B cell (primary cell): ENCODE measurements at regions not wholly inside any gene's neighbourhood (a gene's known extent, or its start where the extent isn't known, plus 50 kb on each side); places are given as distances from the start of the nearest gene placed in this dataset.

Experiments used
- ATAC-seq: fragments of 200-7000 bp; cut with Tn5 transposase; one replicate; pipeline ENCODE4 v1.10.0; 2021; ENCODE audit warnings: low read depth, mild to moderate bottlenecking, moderate number of reproducible peaks, moderate library complexity
- CTCF ChIA-PET: fragments of 350-600 bp; sonication (Branson Sonifier 250); formaldehyde crosslinking; loops from one replicate; lab custom pipeline; 2021; ENCODE audit warnings: antibody characterized with exemption, inconsistent platforms; lab: Charles Lee
- POLR2A ChIA-PET: fragments of 350-600 bp; sonication (Branson Sonifier 250); formaldehyde crosslinking; loops from one replicate; lab custom pipeline; 2021; ENCODE audit warnings: antibody characterized with exemption; lab: Charles Lee
- DNase-seq: peaks from one replicate; pipeline ENCODE4 v3.0.0; 2013
- H2AFZ ChIP-seq: 2 replicates; pipeline ENCODE4 v1.6.1; 2012; ENCODE audit warnings: mild to moderate bottlenecking, low read depth, low read length; ENCODE audit not compliant: insufficient read depth, poor library complexity, severe bottlenecking
- H3K27ac ChIP-seq, 2 donors: 1 replicate in 1 of 2; 2 replicates in 1 of 2; pipeline ENCODE4 v1.5.1; 2012 to 2013; ENCODE audit warnings: low read length in 2 of 2, mild to moderate bottlenecking in 2 of 2, moderate library complexity in 1 of 2
- H3K27me3 ChIP-seq, 4 experiments: fragments of 200-600 bp in 1 of 4; sonication (generic) in 1 of 4; replicated peaks in 1 of 4; 1 replicate in 2 of 4; 2 replicates in 2 of 4; pipeline versions ENCODE4 v1.6.1 to v1.7.0; 2013 to 2016; ENCODE audit warnings: low read length in 3 of 4, mild to moderate bottlenecking in 2 of 4, mixed read lengths in 1 of 4, moderate library complexity in 1 of 4; ENCODE audit not compliant: insufficient read depth in 4 of 4, control insufficient read depth in 3 of 4; ENCODE audit errors: control extremely low read depth in 1 of 4
- H3K36me3 ChIP-seq, 2 experiments: replicated peaks in 1 of 2; 1 replicate in 1 of 2; 2 replicates in 1 of 2; pipeline versions ENCODE4 v1.6.1 to v1.7.1; 2013; ENCODE audit warnings: low read length in 1 of 2; ENCODE audit not compliant: insufficient read depth in 2 of 2, control insufficient read depth in 1 of 2; ENCODE audit errors: control extremely low read depth in 1 of 2, extremely low read depth in 1 of 2
- H3K4me1 ChIP-seq, 2 donors: fragments of 200-600 bp in 1 of 2; sonication (generic) in 1 of 2; 1 replicate in 1 of 2; 2 replicates in 1 of 2; pipeline versions ENCODE4 v1.5.1 to v1.6.1; 2013 to 2017; ENCODE audit warnings: low read length in 2 of 2; ENCODE audit not compliant: control insufficient read depth in 2 of 2, insufficient read depth in 2 of 2
- H3K4me2 ChIP-seq: replicated peaks from 2 replicates; pipeline ENCODE3; 2012; ENCODE audit warnings: mild to moderate bottlenecking, low read depth, low read length; ENCODE audit not compliant: poor library complexity, severe bottlenecking
- H3K4me3 ChIP-seq, 5 experiments: fragments of 200-600 bp in 1 of 5; sonication (generic) in 1 of 5; 1 replicate in 3 of 5; 2 replicates in 2 of 5; pipeline versions ENCODE4 v1.5.1 to v1.7.0; 2011 to 2016; ENCODE audit warnings: low read length in 4 of 5, mild to moderate bottlenecking in 4 of 5, low read depth in 2 of 5, control low read depth in 1 of 5, moderate library complexity in 1 of 5; ENCODE audit not compliant: insufficient read depth in 1 of 5; ENCODE audit errors: control extremely low read depth in 1 of 5, extremely low read depth in 1 of 5
- H3K79me2 ChIP-seq: fragments of 200-600 bp; sonication (generic); one replicate; pipeline ENCODE4 v1.6.0; 2016; ENCODE audit warnings: low read length; ENCODE audit not compliant: control insufficient read depth, insufficient read depth
- H3K9ac ChIP-seq: fragments of 200-600 bp; sonication (generic); 2 replicates; pipeline ENCODE4 v1.6.1; 2017; ENCODE audit warnings: mild to moderate bottlenecking, low read length, moderate library complexity
- H3K9me3 ChIP-seq, 3 donors: one replicate each; pipeline versions ENCODE4 v1.6.1 to v1.7.1; 2013; ENCODE audit warnings: low read length in 2 of 3; ENCODE audit not compliant: control insufficient read depth in 2 of 3, insufficient read depth in 1 of 3; ENCODE audit errors: control extremely low read depth in 1 of 3
- H4K20me1 ChIP-seq: 2 replicates; pipeline ENCODE4 v1.6.0; 2012; ENCODE audit warnings: mild to moderate bottlenecking, low read length; ENCODE audit not compliant: insufficient read depth, control insufficient read depth, poor library complexity, severe bottlenecking
- H3K27ac Mint-ChIP-seq: one replicate; pipeline ENCODE4 v1.8.0; 2021; ENCODE audit warnings: mixed read lengths
- H3K27me3 Mint-ChIP-seq: one replicate; pipeline ENCODE4 v1.8.0; 2021; ENCODE audit warnings: mixed read lengths
- H3K4me1 Mint-ChIP-seq: one replicate; pipeline ENCODE4 v1.8.0; 2021; ENCODE audit warnings: mixed read lengths
- H3K4me3 Mint-ChIP-seq: one replicate; pipeline ENCODE4 v1.8.0; 2021; ENCODE audit warnings: mixed read lengths
- H3K9me3 Mint-ChIP-seq: one replicate; pipeline ENCODE4 v1.8.0; 2022; ENCODE audit warnings: mixed read lengths; ENCODE audit not compliant: insufficient read depth
- CTCF ChIP-seq: fragments of 200-600 bp; IDR thresholded peaks from one replicate; pipeline ENCODE4 v1.8.0; 2022; ENCODE audit warnings: antibody characterized with exemption, mild to moderate bottlenecking
- EZH2 ChIP-seq: IDR thresholded peaks from 2 replicates; pipeline ENCODE4 v1.6.1; 2012; ENCODE audit warnings: borderline replicate concordance, low read depth, mild to moderate bottlenecking, moderate library complexity, low read length; ENCODE audit not compliant: insufficient read depth, poor library complexity, severe bottlenecking
- WGBS: methylation state at CpG from one replicate; pipeline ENCODE4 v1.1.5; 2013; ENCODE audit warnings: missing lambda C conversion rate; ENCODE audit not compliant: insufficient coverage; 5-methylcytosine and 5-hydroxymethylcytosine counted together
- intact Hi-C: fragments of 100-400 bp; cut with micrococcal nuclease; formaldehyde crosslinking; loops from one replicate; pipeline ENCODE4 v1.10.0; 2022

DNA sequence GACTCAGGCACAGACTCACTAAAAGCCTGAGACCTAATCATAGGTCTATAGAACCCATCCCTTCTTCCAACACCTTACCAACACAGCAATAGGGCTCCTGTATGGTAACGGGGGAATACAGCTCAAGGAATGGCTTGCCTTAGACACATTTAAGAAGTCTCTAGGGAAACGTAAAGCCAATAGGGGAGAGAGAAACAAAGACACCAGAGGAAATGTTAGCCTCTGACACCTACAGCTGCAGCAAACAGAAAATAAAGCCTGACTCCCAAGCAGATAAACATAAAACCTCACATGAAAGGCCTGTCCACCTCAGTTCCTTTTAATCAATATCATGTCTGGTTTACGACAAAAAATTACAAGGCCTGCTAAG lies 51.1 kb upstream of the NCOA1 start:
- H3K4me1 ChIP-seq, result no peaks in the 10 kb centered on the region
- Mint-ChIP-seq H3K27ac (no peak overlapping the region), H3K27me3 (no peaks in the 10 kb centered on the region), H3K9me3 (no peaks in the 10 kb centered on the region), H3K4me3 (no peak overlapping the region), H3K4me1 (no peaks in the 10 kb centered on the region)
- no peaks in the 10 kb centered on the region for H3K79me2 ChIP-seq
- no CpG with 5 or more reads among the region's 3 CpGs for WGBS
- no peaks in the 10 kb centered on the region for H3K27me3 ChIP-seq
- CTCF ChIA-PET, result no interaction called here
- POLR2A ChIA-PET, result no interaction called here
- DNase-seq (no peak), ATAC-seq (no peak)
- no peak overlapping the region for H3K27ac ChIP-seq
- TF ChIP-seq EZH2, result no peak
- no peak for TF ChIP-seq CTCF
- intact Hi-C loops, result no loop called here
- no peak overlapping the region for H3K4me3 ChIP-seq
- no peak overlapping the region for H3K9ac ChIP-seq
- H3K36me3 ChIP-seq, result no peaks in the 10 kb centered on the region
- H4K20me1 ChIP-seq, result no peaks in the 10 kb centered on the region
- H2AFZ ChIP-seq, result no peak overlapping the region
- no peaks in the 10 kb centered on the region for H3K9me3 ChIP-seq
- no peak overlapping the region for H3K4me2 ChIP-seq

GRCh38 chr2:24439280-24439970 lies 51.6 kb upstream of the NCOA1 start:
- Histone ChIP-seq H3K4me3 (no peak overlapping the region), H3K27ac (no peak overlapping the region), H4K20me1 (no peaks in the 10 kb centered on the region), H3K27me3 (no peaks in the 10 kb centered on the region), H3K9ac (no peak overlapping the region), H3K4me2 (no peak overlapping the region), H3K9me3 (no peaks in the 10 kb centered on the region), H2AFZ (no peak overlapping the region), H3K4me1 (no peaks in the 10 kb centered on the region), H3K79me2 (no peaks in the 10 kb centered on the region), H3K36me3 (no peaks in the 10 kb centered on the region)
- no peak for ATAC-seq
- ChIA-PET POLR2A (no interaction called here), CTCF (no interaction called here)
- no peak for DNase-seq
- intact Hi-C loops, result no loop called here
- no peaks in the 10 kb centered on the region for H3K4me1 Mint-ChIP-seq
- H3K27ac Mint-ChIP-seq, result no peak overlapping the region
- no peak for TF ChIP-seq EZH2
- TF ChIP-seq CTCF, result no peak
- no CpG with 5 or more reads among the region's 4 CpGs for WGBS
- no peaks in the 10 kb centered on the region for H3K27me3 Mint-ChIP-seq
- no peaks in the 10 kb centered on the region for H3K9me3 Mint-ChIP-seq
- H3K4me3 Mint-ChIP-seq, result no peak overlapping the region
